NK-92 treated with Interleukin-12 subunit alpha and Interleukin-12 subunit beta, amount 100 ng/mL, for 24 hours (cell line): ENCODE measurements at regions not wholly inside any gene's neighbourhood (a gene's known extent, or its start where the extent isn't known, plus 50 kb on each side); places are given as distances from the start of the nearest gene placed in this dataset.

Experiments used
- DNase-seq: peaks from one replicate; lab custom pipeline; 2025; lab: John Stamatoyannopoulos, UW

GRCh38 chr9:117860849-117861248 is 156.6 kb downstream of the TLR4 start:
- no peak for DNase-seq

- no peak for DNase-seq
Observed at GRCh38 chr9:117864385-117865057, 160.3 kb downstream of the TLR4 start.

- no peak for DNase-seq
Observed at GRCh38 chr9:117868594-117868993, 164.4 kb downstream of the TLR4 start.

- no peak for DNase-seq
Observed at GRCh38 chr9:117869287-117869686, 165.1 kb downstream of the TLR4 start.

GRCh38 chr9:117869712-117870111 is 165.5 kb downstream of the TLR4 start:
- DNase-seq: no peak

GRCh38 chr9:117873664-117874063 is 169.5 kb downstream of the TLR4 start:
- DNase-seq: no peak

GRCh38 chr9:117875886-117876285 is 171.7 kb downstream of the TLR4 start:
- no peak for DNase-seq

GRCh38 chr9:117882171-117882570 is 178.0 kb downstream of the TLR4 start:
- DNase-seq: no peak

- DNase-seq: no peak
Observed at GRCh38 chr9:117886616-117887015, 182.4 kb downstream of the TLR4 start.

GRCh38 chr9:117887383-117887782 is 183.2 kb downstream of the TLR4 start:
- DNase-seq: no peak

GRCh38 chr9:117887941-117888340 is 183.7 kb downstream of the TLR4 start:
- DNase-seq: no peak

GRCh38 chr9:117903453-117903852 is 199.2 kb downstream of the TLR4 start:
- DNase-seq: no peak

- DNase-seq: no peak
Observed at GRCh38 chr9:117906763-117907162, 202.6 kb downstream of the TLR4 start.

GRCh38 chr9:117907420-117907819 is 203.2 kb downstream of the TLR4 start:
- DNase-seq: no peak

- DNase-seq: no peak
Observed at GRCh38 chr9:117916291-117916690, 212.1 kb downstream of the TLR4 start.

GRCh38 chr9:117917873-117918272 is 213.7 kb downstream of the TLR4 start:
- DNase-seq: no peak

GRCh38 chr9:117919538-117919937 is 215.3 kb downstream of the TLR4 start:
- DNase-seq: no peak

- DNase-seq: no peak
Observed at GRCh38 chr9:117926031-117926658, 221.9 kb downstream of the TLR4 start.

- DNase-seq: no peak
Observed at GRCh38 chr9:117927354-117927753, 223.2 kb downstream of the TLR4 start.

- no peak for DNase-seq
Observed at GRCh38 chr9:117929868-117930267, 225.7 kb downstream of the TLR4 start.

GRCh38 chr9:117932585-117932984 is 228.4 kb downstream of the TLR4 start:
- no peak for DNase-seq

GRCh38 chr9:117936185-117937130 is 232.3 kb downstream of the TLR4 start:
- no peak for DNase-seq

- no peak for DNase-seq
Observed at GRCh38 chr9:117938086-117938485, 233.9 kb downstream of the TLR4 start.
